WTC11 (cell line): ENCODE measurements at regions not wholly inside any gene's neighbourhood (a gene's known extent, or its start where the extent isn't known, plus 50 kb on each side); places are given as distances from the start of the nearest gene placed in this dataset.

Source experiments
- CTCF ChIP-seq: fragments of 200-600 bp; IDR thresholded peaks from 2 replicates; pipeline ENCODE4 v1.8.0; 2022; ENCODE audit warnings: antibody characterized with exemption
- GABPB1 ChIP-seq: sonication (generic); formaldehyde crosslinking; IDR thresholded peaks from 2 replicates; pipeline ENCODE4 v1.8.1; 2023; ENCODE audit warnings: mild to moderate bottlenecking, missing genetic modification reagents
- NFYB ChIP-seq: sonication (generic); formaldehyde crosslinking; conservative IDR thresholded peaks from 2 replicates; pipeline ENCODE4 v1.8.0; 2022; ENCODE audit warnings: low read depth, missing genetic modification reagents
- ZNF671 ChIP-seq: fragments of 250-450 bp; sonication (Bioruptor Pico); IDR thresholded peaks from 2 replicates; pipeline ENCODE4 v1.8.0; 2021; ENCODE audit warnings: mild to moderate bottlenecking
- TF ChIP-seq, protein P1 (sequence below): sonication (generic); formaldehyde crosslinking; IDR thresholded peaks from 2 replicates; pipeline ENCODE4 v1.8.1; 2023; ENCODE audit warnings: mild to moderate bottlenecking, missing genetic modification reagents
- TF ChIP-seq, protein P2 (sequence below): sonication (generic); formaldehyde crosslinking; conservative IDR thresholded peaks from 2 replicates; pipeline ENCODE4 v1.8.1; 2023; ENCODE audit warnings: mild to moderate bottlenecking, low read depth, missing genetic modification reagents, moderate library complexity

- TF ChIP-seq NFYB (CRISPR knock-in tag) (no peak), CTCF (no peak), ZNF671 (CRISPR knock-in tag) (no peak), GABPB1 (CRISPR knock-in tag) (no peak)
- TF ChIP-seq, protein P1, sequence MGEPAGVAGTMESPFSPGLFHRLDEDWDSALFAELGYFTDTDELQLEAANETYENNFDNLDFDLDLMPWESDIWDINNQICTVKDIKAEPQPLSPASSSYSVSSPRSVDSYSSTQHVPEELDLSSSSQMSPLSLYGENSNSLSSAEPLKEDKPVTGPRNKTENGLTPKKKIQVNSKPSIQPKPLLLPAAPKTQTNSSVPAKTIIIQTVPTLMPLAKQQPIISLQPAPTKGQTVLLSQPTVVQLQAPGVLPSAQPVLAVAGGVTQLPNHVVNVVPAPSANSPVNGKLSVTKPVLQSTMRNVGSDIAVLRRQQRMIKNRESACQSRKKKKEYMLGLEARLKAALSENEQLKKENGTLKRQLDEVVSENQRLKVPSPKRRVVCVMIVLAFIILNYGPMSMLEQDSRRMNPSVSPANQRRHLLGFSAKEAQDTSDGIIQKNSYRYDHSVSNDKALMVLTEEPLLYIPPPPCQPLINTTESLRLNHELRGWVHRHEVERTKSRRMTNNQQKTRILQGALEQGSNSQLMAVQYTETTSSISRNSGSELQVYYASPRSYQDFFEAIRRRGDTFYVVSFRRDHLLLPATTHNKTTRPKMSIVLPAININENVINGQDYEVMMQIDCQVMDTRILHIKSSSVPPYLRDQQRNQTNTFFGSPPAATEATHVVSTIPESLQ (CRISPR knock-in tag): no peak
- TF ChIP-seq, protein P2, sequence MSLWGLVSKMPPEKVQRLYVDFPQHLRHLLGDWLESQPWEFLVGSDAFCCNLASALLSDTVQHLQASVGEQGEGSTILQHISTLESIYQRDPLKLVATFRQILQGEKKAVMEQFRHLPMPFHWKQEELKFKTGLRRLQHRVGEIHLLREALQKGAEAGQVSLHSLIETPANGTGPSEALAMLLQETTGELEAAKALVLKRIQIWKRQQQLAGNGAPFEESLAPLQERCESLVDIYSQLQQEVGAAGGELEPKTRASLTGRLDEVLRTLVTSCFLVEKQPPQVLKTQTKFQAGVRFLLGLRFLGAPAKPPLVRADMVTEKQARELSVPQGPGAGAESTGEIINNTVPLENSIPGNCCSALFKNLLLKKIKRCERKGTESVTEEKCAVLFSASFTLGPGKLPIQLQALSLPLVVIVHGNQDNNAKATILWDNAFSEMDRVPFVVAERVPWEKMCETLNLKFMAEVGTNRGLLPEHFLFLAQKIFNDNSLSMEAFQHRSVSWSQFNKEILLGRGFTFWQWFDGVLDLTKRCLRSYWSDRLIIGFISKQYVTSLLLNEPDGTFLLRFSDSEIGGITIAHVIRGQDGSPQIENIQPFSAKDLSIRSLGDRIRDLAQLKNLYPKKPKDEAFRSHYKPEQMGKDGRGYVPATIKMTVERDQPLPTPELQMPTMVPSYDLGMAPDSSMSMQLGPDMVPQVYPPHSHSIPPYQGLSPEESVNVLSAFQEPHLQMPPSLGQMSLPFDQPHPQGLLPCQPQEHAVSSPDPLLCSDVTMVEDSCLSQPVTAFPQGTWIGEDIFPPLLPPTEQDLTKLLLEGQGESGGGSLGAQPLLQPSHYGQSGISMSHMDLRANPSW (CRISPR knock-in tag): no peak
Observed at GRCh38 chr9:14480526-14480925, 166.6 kb upstream of the NFIB start.
